GM18517 (cell line): ENCODE measurements at regions not wholly inside any gene's neighbourhood (a gene's known extent, or its start where the extent isn't known, plus 50 kb on each side); places are given as distances from the start of the nearest gene placed in this dataset.
"Not testable (repeated sequence)": the region's sequence is repeated elsewhere in the genome, so short reads cannot be mapped to it uniquely, and the experiment has no call there.

Source experiments
- ATAC-seq: cut with Tn5 transposase; IDR thresholded peaks from one replicate; pipeline ENCODE4 v1.9.1; 2021; ENCODE audit warnings: mild to moderate bottlenecking, moderate library complexity; ENCODE audit not compliant: unreplicated experiment

- no peak for ATAC-seq
Observed at GRCh38 chr12:91896286-91897024, 249.2 kb downstream of the BTG1 start.

- no peak for ATAC-seq
Observed at GRCh38 chr12:91894911-91895310, 250.7 kb downstream of the BTG1 start.

- no peak for ATAC-seq
Observed at GRCh38 chr12:91893476-91893875, 252.2 kb downstream of the BTG1 start.

- no peak for ATAC-seq
Observed at GRCh38 chr12:91892081-91892855, 253.4 kb downstream of the BTG1 start.

GRCh38 chr12:91890742-91891141 is 254.9 kb downstream of the BTG1 start:
- ATAC-seq = no peak

- ATAC-seq = no peak
Observed at GRCh38 chr12:91889910-91890309, 255.7 kb downstream of the BTG1 start.

GRCh38 chr12:91889059-91889458 is 256.6 kb downstream of the BTG1 start:
- ATAC-seq = no peak

GRCh38 chr12:91887957-91888356 is 257.7 kb downstream of the BTG1 start:
- ATAC-seq = no peak

GRCh38 chr12:91885851-91886731 is 259.6 kb downstream of the BTG1 start:
- ATAC-seq = no peak

- no peak for ATAC-seq
Observed at GRCh38 chr12:91884230-91884629, 261.4 kb downstream of the BTG1 start.

GRCh38 chr12:91883811-91884210 is 261.8 kb downstream of the BTG1 start:
- no peak for ATAC-seq

GRCh38 chr12:91882910-91883309 is 262.7 kb downstream of the BTG1 start:
- no peak for ATAC-seq

GRCh38 chr12:91880528-91880927 is 265.1 kb downstream of the BTG1 start:
- no peak for ATAC-seq

- ATAC-seq = no peak
Observed at GRCh38 chr12:91877456-91878235, 268.0 kb downstream of the BTG1 start.

- peak; percentile 83 for ATAC-seq
Observed at GRCh38 chr12:91877022-91877421, 268.6 kb downstream of the BTG1 start.

- not testable (repeated sequence) for ATAC-seq
Observed at GRCh38 chr12:91875671-91876070, 270.0 kb downstream of the BTG1 start.

- no peak for ATAC-seq
Observed at GRCh38 chr12:91874086-91874865, 271.4 kb downstream of the BTG1 start.

- no peak for ATAC-seq
Observed at GRCh38 chr12:91871751-91872150, 273.9 kb downstream of the BTG1 start.

GRCh38 chr12:91870872-91871707 is 274.6 kb downstream of the BTG1 start:
- ATAC-seq = no peak
